NCI-H526 (cell line): ENCODE measurements at regions not wholly inside any gene's neighbourhood (a gene's known extent, or its start where the extent isn't known, plus 50 kb on each side); places are given as distances from the start of the nearest gene placed in this dataset.

Experiments used
- DNase-seq, 2 experiments: peaks; one replicate each; lab custom pipeline; 2025; lab: John Stamatoyannopoulos, UW

DNA sequence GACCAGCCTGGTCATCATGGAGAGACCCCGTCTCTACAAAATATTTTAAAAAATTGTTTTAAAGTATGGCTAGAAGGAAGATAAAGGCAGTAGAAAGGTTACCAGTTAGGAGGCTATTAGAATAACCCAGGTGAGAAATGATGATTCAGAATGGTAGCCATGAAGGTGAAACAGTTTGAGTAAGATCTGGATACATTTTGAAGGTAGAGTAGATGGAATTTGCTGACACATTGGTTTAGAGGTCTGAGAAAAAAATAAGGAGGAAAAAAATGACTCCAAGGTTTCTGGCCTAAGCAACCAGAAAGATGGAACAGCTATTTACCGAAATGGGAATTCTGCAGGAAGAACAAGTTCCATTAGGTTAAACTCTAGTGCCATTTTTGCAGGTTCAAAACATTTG is 167.9 kb upstream of the TAB2 start:
- no peak for DNase-seq

- no peak for DNase-seq
Observed at GRCh38 chr6:149150301-149150700, 167.2 kb upstream of the TAB2 start.

DNA sequence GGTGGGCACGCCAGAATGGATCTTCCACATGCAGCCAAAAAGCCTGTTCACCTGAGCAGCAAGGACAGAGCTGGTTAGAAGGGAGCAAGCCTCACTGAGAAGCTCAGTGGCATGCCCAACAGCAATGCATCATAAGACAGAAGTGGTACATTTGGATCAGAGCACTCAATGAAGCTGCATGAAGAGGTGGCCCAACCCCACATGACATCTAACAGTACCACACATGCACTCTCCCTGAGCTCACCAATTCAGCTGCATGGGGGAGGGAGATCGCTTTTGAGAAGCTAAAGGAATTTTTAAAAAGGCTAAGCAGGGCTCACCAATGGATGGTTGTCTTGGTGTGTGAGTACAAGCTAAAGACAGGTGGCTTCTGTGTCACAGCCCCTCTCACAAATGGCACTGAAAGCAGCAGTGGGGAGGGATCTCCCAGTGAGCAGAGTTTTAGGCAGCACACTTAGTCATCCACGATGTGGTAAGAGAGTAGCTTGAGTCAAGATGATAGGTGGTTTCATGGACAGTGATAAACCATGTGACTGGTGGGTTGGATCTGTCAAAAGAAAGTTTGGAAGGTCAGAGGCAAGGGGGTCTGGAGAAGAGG is 166.6 kb upstream of the TAB2 start:
- no peak for DNase-seq

DNA sequence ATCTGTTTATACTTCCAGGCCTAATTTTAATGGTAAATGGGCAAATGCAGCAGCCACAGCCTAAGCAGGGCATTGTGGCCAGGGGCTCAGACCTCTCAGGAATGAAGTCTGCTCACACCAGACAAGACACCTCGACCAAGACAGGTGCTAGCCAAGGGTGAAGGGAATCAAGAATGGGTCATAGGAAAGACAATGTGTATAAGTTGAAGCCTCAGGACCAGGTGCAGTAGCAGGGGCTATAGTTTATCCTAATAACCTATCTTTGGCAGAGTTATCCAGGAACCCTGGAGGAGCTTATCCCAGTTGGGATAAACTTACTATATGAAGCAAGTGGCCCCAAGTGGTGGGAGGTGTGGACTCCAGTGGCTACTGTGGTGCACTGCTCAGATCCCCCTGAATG is 165.0 kb upstream of the TAB2 start:
- no peak for DNase-seq

DNA sequence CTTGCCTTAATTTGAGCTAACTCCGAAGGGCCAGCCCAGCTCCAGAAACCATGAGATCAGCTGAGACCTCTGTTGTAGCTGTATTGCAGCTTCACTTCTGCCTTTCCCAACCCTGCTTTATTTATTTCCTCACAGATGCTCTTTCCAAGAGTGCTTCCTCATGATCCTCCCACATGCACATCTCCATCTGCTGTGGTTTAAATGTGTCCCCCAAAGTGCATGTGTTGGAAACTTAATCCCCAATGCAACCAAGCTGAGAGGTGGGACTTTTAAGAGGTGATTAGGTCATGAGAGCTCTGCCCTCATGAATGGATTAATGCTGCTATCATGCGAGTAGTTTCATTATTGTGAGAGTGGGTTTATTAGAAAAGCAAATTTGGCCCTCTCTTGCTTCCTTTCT is 164.4 kb upstream of the TAB2 start:
- DNase-seq, result no peak

DNA sequence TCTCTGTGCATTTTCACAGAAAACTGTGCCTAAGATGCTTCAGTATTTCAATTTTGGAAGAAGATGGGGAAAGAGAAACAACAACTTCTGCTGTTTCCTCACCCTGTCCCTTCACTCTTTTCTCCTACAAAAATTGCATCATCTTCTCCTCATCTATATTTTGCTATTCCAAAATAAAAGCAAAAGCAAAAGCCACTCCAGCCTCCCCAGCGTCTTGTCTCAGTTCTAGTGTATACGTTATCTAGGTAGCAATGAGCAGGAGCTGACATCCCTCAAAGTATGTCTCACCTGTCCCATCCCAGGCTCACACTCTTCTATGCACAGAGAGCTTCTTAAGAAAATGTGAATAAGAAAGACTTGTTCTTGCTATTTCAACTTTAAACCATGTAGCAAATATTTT is 163.8 kb upstream of the TAB2 start:
- DNase-seq, result no peak

- DNase-seq, result no peak
Observed at GRCh38 chr6:149154261-149154821, 163.2 kb upstream of the TAB2 start.

DNA sequence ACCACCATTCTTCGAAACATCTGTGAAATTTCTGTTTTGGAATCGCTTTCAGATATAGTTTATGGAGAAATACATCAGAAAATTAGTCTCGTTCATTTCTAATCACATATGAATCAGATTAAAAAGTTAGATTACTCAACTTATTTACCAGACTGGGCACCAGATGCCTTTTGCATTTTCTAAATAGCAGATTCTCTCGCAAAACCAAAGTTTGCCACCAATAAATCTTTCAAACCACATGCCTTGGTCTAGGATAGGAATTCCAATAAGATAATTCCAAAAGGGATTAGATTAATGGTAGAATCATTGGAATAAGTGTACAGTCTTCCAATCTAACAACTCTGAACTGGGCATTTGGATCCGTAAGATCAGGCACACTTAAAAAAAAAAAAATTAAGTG is 160.4 kb upstream of the TAB2 start:
- no peak for DNase-seq

GRCh38 chr6:149158076-149158475 is 159.4 kb upstream of the TAB2 start:
- no peak for DNase-seq

DNA sequence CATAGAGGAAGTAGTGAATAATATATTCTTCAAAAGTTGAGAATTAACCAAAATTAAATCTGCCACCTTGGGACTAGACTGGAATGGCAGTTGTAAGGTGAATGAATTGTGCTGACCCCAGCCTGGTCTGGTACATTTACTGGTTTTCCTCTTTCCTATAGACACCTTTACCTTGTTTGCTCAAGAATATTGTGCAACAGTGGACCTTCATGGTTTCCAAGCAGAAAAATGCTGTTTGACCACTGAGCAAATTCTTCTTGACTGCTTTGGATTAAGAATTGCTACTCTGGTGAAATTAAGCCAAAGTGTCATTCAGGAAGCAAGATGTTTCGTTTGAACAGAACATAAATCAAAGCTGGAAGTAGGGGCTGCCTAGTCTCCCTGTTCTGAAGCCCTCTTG is 156.6 kb upstream of the TAB2 start:
- DNase-seq, result no peak

DNA sequence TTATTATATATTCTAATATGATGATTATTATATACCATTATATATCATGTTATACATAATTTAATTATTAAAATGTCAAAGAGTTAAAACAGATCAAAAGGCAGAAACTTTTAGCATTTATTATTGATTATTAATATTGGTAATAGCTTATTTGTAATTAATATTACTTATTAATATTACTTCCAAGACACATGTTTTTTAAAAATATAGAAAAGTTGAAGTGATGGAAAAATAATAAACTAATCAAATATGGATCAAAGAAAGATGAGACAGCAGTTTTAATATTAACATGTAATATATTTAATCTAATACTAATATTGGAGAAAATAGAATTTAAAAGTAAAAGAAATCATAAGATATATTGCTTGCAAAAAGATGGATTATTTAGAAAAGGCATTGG is 154.6 kb upstream of the TAB2 start:
- no peak for DNase-seq

GRCh38 chr6:149164199-149164750 is 153.2 kb upstream of the TAB2 start:
- DNase-seq, result no peak

GRCh38 chr6:149166336-149166735 is 151.2 kb upstream of the TAB2 start:
- no peak for DNase-seq

DNA sequence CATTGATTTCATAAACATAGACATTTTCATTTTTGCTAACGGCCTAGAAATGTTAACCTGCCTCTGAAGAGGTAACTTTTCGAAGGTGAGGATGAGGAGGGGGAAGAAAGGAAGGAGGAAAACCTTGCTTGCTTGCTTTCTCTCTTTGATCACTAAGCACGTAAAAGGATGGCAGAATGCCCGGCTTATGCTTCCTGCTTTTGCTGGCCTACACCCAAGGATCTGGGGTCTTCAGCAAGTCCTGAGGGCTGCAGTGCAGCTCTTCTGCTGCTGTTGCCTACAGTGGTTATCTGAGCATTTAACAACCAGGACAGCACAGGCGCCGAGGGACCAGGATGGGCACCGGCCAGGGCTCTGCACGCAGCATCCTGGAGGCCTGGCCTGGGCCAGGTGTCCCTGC is 150.8 kb upstream of the TAB2 start:
- no peak for DNase-seq

- DNase-seq, result no peak
Observed at GRCh38 chr6:149168968-149169367, 148.5 kb upstream of the TAB2 start.

DNA sequence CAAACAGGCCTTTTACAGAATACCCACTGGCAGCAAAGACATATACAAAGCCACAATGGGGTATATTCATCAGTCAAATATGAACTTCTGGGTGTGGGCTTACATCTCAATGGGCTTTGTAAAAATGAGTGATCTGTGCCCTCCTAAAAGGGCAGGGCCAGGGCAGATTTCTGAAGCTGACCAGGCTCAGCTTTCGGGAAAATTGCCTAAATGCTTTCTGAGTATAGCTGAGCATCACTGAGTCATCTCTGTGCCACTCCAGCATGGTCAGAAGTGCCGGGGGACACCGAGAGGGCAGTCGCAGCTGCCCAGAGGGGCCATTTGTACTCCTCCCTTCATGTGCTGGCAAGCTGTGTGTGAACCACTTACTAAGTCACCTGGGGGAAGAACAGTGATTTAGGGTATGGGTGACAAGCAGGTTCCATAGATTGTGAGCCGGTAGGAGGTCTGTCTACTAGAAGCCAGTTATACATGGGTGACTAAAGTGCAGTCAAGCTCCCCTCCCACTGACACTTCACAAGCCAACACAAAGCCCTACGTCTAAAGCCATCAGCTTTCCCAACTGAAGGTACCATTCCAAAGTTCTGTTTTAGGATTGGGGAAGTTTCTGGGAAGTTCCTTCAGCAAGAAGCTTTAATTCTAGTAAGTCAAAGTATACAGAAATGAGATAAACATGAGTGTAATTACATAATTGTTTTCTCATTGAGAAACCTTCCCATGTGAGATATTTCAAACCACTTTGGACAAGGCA is 147.6 kb upstream of the TAB2 start:
- DNase-seq, result no peak

GRCh38 chr6:149170564-149171452 is 146.7 kb upstream of the TAB2 start:
- no peak for DNase-seq

- DNase-seq, result no peak
Observed at GRCh38 chr6:149173222-149173621, 144.3 kb upstream of the TAB2 start.

GRCh38 chr6:149174962-149175361 is 142.6 kb upstream of the TAB2 start:
- DNase-seq, result no peak

DNA sequence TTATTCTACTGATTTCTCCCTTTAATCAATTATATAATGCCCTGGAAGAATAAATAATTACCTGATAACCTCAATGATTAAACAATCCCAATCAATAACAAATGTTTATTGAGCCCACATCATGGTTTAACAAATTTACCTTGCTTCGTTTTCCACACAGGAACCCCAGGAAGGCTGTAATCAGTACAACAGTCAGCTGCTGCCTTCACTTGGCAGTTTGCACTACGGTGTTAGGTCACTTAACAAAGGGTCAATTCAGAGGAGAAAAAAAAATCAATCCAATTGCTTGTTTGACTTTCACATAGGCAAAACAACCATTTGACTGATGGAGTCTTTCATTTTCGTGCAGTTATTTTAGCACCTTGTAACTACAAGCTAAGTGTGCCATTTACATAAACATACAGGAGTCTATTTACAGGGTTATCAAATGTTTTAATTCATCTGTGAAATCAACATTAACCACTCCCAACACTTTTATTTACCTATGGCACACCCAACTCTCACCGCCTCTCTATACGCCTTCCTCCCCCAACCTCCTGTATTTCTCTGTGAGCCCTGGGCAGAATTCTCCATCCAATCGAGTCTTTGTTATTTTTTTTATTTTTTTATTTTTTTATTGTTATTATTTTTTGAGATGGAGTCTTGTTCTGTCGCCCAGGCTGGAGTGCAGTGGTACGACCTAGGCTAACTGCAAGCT is 140.4 kb upstream of the TAB2 start:
- DNase-seq, result peak; percentile 94 to 96

GRCh38 chr6:149179431-149179830 is 138.1 kb upstream of the TAB2 start:
- no peak for DNase-seq

- no peak for DNase-seq
Observed at GRCh38 chr6:149181304-149181703, 136.2 kb upstream of the TAB2 start.
